SKM-1 (cell line): ENCODE measurements at regions not wholly inside any gene's neighbourhood (a gene's known extent, or its start where the extent isn't known, plus 50 kb on each side); places are given as distances from the start of the nearest gene placed in this dataset.

Experiments
- DNase-seq: peaks from one replicate; lab custom pipeline; 2025; ENCODE audit not compliant: unreplicated experiment; lab: John Stamatoyannopoulos, UW

- no peak for DNase-seq
Observed at GRCh38 chr11:23976426-23976825, 520.4 kb upstream of the LUZP2 start.

- DNase-seq, result no peak
Observed at GRCh38 chr11:23976841-23977271, 520.0 kb upstream of the LUZP2 start.

GRCh38 chr11:23988381-23989006, 508.4 kb upstream of the LUZP2 start:
- no peak for DNase-seq

DNA sequence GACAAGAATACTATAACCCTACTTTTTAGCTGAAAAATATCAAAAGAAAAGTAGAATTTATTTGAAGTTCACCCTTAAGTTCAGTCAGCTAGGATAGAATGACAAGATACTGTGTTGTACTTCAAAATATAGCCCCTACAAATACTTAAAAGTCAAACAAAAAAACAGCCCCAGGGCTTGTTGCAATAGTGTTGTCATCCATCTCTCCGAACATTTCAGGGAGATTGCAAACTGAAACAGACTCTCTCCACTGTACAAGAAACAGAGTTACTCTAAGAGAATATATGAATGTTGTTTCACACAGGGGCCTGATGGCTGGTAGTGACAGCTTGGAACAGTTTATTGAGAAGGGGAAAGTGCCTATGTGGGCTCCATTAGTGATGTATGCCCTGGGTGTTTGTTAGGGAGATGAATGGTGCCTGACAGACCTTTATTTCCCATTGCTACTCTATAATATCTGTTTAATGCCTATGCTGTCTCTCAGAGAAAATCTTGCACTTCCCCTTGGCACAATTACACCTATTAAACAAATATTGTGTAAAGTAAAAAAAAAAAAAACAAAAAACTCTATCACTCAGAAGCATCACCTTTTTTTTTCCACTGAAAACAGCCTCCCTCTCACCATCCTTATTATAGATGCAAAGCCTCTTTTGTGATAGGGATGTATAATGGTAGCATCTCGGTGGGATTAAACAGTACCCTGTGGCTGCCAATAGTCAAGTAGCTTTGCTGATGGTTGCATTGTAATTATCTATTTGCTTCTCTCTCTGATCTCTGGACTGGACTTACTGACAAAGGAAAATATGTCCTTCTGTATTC, 506.3 kb upstream of the LUZP2 start:
- DNase-seq, result no peak

- no peak for DNase-seq
Observed at GRCh38 chr11:23991165-23991539, 505.7 kb upstream of the LUZP2 start.

DNA sequence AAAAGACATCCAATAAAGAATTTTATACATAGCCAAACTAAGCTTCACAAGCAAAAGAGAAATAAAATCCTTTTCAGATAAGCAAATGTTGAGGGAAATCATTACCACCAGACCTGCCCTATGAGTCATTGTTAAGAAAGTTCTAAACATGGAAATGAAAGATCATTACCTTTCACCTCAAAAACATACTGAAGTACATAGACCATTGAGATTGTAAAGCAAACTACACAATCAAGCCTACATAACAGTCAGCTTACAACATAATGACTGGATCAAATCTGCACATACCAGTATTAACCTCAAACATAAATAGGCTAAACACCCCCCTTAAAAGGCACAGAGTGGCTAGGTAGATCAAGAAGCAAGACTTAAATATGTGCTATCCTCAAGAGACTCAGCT, 501.0 kb upstream of the LUZP2 start:
- DNase-seq, result no peak

- no peak for DNase-seq
Observed at GRCh38 chr11:23997356-23997755, 499.5 kb upstream of the LUZP2 start.

- DNase-seq, result no peak
Observed at GRCh38 chr11:24005202-24005876, 491.5 kb upstream of the LUZP2 start.

DNA sequence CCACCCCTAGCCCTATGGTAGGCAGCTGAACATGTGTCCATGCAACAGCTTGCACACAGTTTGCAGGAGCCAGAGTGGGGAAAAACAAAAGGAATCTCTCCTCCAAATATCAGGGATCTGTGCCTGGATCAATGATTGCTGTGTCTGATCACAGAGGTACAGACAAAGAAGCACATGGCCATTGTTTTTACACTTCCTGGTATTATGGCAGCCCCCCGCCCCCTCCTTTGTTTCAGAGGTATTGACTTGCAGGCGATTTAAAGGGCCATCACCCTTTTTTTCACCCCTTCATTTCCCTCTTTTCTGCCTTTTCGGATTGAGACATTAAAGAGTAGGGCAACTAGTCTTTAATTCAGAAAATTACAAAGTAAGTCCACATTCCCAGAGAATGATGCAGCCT, 453.0 kb upstream of the LUZP2 start:
- DNase-seq, result no peak

DNA sequence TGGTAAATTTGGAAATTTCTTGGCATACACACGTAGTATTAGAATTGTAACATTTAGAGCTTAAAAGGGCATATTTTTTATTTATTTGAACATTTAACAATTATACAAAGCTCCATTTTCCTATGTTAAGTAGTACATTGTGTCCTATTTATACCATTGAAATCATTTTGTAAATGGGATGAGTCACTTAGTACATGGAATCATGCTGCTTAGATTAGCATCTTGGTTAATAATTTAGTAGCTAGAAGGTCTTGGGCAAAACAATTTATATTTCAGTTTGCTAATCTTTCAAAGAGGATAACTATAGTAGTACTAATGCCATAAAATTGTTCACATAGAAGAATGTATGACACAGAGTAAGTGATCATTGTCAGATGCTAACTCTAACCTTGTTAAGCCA, 450.1 kb upstream of the LUZP2 start:
- no peak for DNase-seq

GRCh38 chr11:24056051-24056450, 440.8 kb upstream of the LUZP2 start:
- no peak for DNase-seq

DNA sequence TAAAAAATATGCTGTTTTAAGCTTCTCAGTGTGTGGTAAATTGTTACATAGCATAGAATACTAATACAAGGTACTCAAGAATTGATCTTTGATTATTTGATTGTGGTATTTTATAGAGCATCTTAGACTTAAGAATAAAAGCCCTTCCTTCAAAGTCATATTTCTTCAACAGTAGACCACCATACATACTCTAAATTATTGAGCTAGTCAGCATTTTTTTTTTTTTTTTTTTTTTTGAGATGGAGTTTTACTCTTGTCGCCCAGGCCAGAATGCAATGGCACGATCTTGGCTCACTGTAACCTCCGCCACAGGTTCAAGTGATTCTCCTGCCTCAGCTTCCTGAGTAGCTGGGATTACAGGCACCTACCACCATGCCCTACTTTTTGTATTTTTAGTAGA, 436.7 kb upstream of the LUZP2 start:
- no peak for DNase-seq

DNA sequence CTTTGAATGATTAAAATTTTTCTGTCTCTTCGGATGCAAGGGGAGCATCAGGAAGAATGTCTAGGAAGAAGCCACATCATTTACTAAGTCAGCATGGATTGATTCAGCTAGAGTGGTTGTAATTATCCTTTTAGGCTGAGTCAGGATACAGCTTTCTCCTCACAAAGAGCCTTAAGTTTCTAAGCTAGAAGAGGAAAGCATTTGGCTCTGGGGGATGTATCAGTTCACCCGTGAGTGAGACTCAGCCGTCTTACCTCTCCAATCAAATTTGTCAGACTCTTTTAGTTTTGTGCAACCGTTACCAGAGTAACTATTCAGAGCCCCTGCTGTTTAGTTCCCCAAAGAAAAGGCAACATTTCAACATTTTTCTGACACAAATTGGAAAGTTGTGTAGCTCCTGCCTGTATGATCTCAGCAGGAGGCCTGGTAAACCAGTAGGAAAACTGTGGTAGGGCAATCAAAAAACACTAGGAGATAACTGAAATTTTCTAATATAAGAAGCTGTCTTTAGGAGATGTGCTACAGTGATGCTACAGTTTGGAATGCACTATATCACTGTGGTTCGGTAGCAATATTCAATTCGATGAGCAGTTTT, 432.4 kb upstream of the LUZP2 start:
- DNase-seq, result no peak

DNA sequence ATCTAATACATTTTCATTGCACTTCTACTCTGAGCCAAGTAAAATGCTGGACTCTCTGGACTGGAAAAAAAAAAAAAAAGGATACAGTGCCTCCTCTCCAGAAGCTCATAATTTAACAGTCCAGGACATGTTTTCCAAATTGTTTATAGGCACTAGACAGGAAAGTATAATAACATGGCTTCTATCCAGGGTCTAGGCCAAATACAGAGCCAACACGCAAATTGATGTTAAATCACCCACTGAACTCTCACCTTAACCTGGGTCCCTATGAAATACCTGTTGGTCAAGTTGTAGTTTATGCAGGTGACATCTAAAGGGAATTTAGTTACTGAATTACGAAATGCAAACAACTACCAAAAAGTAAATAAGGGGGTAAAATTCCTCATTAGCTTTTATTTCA, 428.7 kb upstream of the LUZP2 start:
- DNase-seq, result no peak

DNA sequence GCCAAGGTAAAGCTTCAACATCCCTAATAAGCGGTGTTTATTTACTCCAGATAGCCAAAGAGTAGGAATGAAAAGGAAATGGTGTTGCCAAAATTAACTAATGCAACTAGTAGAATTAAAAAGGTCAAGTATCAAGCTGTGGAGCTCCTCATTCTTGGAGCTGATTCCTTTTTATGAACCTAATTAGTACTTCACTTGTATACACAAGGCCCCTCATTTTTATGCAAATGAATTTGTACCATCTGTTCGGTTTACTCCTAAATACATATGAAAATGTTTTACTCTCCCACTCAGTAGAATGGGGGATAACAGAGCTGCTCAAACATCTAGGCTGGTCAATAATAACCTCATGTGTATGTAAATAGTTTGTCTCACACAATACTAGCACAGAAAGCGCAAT, 426.4 kb upstream of the LUZP2 start:
- DNase-seq, result no peak

- DNase-seq, result no peak
Observed at GRCh38 chr11:24078018-24078417, 418.8 kb upstream of the LUZP2 start.

DNA sequence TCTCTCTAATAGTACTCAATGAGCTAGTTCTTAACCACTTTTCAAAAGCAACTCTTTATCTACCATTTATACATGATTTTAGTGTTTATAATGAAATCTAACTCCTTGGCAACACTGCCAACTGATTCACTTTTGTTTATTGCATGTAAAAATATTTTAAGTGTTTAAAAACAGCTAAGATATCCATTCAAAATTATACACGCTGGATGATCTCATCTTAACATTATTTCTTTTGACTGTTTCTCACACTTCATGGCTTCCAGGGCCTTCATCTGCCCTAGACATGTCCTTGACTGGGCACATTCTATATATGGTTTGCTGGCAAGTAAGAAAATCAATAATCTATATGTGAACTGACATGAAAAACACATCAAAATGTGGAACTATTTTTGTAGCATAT, 414.6 kb upstream of the LUZP2 start:
- no peak for DNase-seq

- no peak for DNase-seq
Observed at GRCh38 chr11:24082860-24083259, 414.0 kb upstream of the LUZP2 start.

- DNase-seq, result no peak
Observed at GRCh38 chr11:24084956-24085355, 411.9 kb upstream of the LUZP2 start.

DNA sequence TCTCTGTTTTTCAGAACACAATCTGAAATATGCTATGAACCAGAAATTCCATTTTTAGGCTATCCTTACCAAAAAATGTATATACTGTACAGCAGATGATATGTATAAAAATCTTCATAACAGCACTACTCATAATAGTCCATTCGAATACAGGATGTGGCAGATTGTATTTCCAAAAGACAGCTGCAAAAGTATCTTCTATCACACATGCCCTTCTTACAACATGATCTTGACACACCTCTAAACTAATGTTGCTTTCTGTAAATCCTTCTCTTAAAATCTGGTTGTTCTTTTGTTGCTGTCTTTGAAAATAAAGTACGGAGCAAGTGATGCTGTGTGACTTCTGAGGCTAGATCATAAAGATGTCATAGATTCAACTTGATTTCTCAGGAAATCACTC, 409.9 kb upstream of the LUZP2 start:
- DNase-seq, result no peak

DNA sequence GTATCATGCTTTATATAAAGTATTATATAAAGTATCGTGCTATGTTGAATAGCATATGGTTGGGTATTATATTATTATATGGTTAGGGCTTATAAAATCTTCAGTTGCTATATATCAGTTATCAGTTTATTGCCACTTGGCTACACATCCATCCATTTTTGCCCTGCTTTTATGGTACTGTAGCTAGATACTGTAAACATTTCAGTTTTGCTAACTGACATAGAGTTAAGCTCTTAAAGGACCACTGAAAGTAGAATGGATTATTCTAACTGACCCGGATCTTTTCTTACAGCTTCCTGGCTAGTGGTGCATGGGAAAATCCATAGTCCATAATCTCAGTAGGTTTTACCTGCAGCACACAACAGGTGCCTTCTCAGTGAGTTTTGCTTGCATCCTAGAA, 405.3 kb upstream of the LUZP2 start:
- DNase-seq, result no peak

- DNase-seq, result no peak
Observed at GRCh38 chr11:24093375-24093774, 403.5 kb upstream of the LUZP2 start.
